SK-MEL-5 (cell line): ENCODE measurements at regions not wholly inside any gene's neighbourhood (a gene's known extent, or its start where the extent isn't known, plus 50 kb on each side); places are given as distances from the start of the nearest gene placed in this dataset.
"Not testable (repeated sequence)": the region's sequence is repeated elsewhere in the genome, so short reads cannot be mapped to it uniquely, and the experiment has no call there.

ENCODE experiments used
- DNase-seq: peaks from one replicate; pipeline ENCODE4 v3.0.0-alpha.2; 2016; ENCODE audit warnings: low read depth, low spot score
- in situ Hi-C: cut with HindIII; loops from 2 replicates; pipeline ENCODE4 v1.10.0; 2016; ENCODE audit warnings: low sequenced_read_pairs, high pct_unique_total_duplicates, low pct_unique_long_range_greater_than_20kb

GRCh38 chr3:14267976-14268375 lies 89.4 kb downstream of the LSM3 start:
- in situ Hi-C loops: loop anchor here (25.0 kb wide), 1 partner anchor 669 kb away; the partner anchor contains the start of gene NR2C2
- DNase-seq: no peak

GRCh38 chr3:14268897-14269296 lies 90.3 kb downstream of the LSM3 start:
- no peak for DNase-seq
- in situ Hi-C loops: loop anchor here (25.0 kb wide), 1 partner anchor 668 kb away; the partner anchor contains the start of gene NR2C2

- in situ Hi-C loops: loop anchor here (25.0 kb wide), 1 partner anchor 665 kb away; the partner anchor contains the start of gene NR2C2
These were observed 93.7 kb downstream of the LSM3 start for GRCh38 chr3:14272041-14272958.

GRCh38 chr3:14272959-14273560 lies 94.4 kb downstream of the LSM3 start:
- in situ Hi-C loops: loop anchor here (25.0 kb wide), 1 partner anchor 664 kb away; the partner anchor contains the start of gene NR2C2
- DNase-seq: not testable (repeated sequence)

More at GRCh38 chr3:14272041-14272958, 93.7 kb downstream of the LSM3 start:
- not testable (repeated sequence) for DNase-seq

- in situ Hi-C loops: loop anchor here (25.0 kb wide), 1 partner anchor 663 kb away; the partner anchor contains the start of gene NR2C2
- DNase-seq: no peak
These were observed 95.4 kb downstream of the LSM3 start for GRCh38 chr3:14273901-14274611.

GRCh38 chr3:14274612-14274936 lies 96.0 kb downstream of the LSM3 start:
- no peak for DNase-seq
- in situ Hi-C loops: loop anchor here (25.0 kb wide), 1 partner anchor 663 kb away; the partner anchor contains the start of gene NR2C2

- DNase-seq: peak; percentile 57
- in situ Hi-C loops: loop anchor here (25.0 kb wide), 1 partner anchor 662 kb away; the partner anchor contains the start of gene NR2C2
These were observed 96.7 kb downstream of the LSM3 start for GRCh38 chr3:14274999-14275961.

- DNase-seq: no peak
- in situ Hi-C loops: no loop called here
These were observed 97.6 kb downstream of the LSM3 start for GRCh38 chr3:14275962-14276909.

- no peak for DNase-seq
- in situ Hi-C loops: no loop called here
These were observed 98.9 kb downstream of the LSM3 start for GRCh38 chr3:14277557-14277956.

GRCh38 chr3:14278265-14278798 lies 99.7 kb downstream of the LSM3 start:
- no peak for DNase-seq
- in situ Hi-C loops: no loop called here

GRCh38 chr3:14278799-14279625 lies 100.4 kb downstream of the LSM3 start:
- DNase-seq: no peak
- in situ Hi-C loops: no loop called here

- in situ Hi-C loops: no loop called here
- no peak for DNase-seq
These were observed 101.0 kb downstream of the LSM3 start for GRCh38 chr3:14279626-14280061.

- no peak for DNase-seq
- in situ Hi-C loops: no loop called here
These were observed 101.7 kb downstream of the LSM3 start for GRCh38 chr3:14280326-14280725.

GRCh38 chr3:14281053-14281452 lies 102.4 kb downstream of the LSM3 start:
- in situ Hi-C loops: no loop called here
- DNase-seq: no peak
